ENCODE measurements at regions not wholly inside any gene's neighbourhood (a gene's known extent, or its start where the extent isn't known, plus 50 kb on each side); places are given as distances from the start of the nearest gene placed in this dataset.

DNA sequence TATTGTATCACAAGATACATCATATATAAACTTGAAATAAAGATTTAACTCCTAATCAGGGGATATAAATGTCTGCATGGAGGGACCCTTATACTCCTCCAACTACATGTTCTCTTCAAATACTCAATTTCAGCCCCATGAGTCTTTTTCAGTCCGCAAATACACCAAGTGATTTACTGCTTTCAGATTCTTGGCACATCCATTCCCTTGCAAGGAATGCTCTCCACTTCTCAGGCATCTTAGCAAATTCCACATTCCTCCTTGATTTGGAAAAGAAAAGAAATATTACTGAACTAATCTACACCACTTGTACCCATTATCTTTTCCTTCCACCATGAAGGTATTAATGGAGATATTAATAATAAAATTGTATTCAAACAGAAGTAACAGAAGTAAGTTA is 999.4 kb upstream of the GJE1 start:
- Histone ChIP-seq H3K4me3 (no peak overlapping the region), H3K36me3 (no peaks in the 10 kb centered on the region), H3K27me3 (no peaks in the 10 kb centered on the region), H3K4me1 (no peaks in the 10 kb centered on the region), H3K9me3 (no peaks in the 10 kb centered on the region), H3K27ac (no peak overlapping the region)
- TF ChIP-seq, protein P1, sequence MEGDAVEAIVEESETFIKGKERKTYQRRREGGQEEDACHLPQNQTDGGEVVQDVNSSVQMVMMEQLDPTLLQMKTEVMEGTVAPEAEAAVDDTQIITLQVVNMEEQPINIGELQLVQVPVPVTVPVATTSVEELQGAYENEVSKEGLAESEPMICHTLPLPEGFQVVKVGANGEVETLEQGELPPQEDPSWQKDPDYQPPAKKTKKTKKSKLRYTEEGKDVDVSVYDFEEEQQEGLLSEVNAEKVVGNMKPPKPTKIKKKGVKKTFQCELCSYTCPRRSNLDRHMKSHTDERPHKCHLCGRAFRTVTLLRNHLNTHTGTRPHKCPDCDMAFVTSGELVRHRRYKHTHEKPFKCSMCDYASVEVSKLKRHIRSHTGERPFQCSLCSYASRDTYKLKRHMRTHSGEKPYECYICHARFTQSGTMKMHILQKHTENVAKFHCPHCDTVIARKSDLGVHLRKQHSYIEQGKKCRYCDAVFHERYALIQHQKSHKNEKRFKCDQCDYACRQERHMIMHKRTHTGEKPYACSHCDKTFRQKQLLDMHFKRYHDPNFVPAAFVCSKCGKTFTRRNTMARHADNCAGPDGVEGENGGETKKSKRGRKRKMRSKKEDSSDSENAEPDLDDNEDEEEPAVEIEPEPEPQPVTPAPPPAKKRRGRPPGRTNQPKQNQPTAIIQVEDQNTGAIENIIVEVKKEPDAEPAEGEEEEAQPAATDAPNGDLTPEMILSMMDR (IDR thresholded peaks at IDR 0.05) = no peak
- no peak for DNase-seq (ENCODE audit: low spot score)

DNA sequence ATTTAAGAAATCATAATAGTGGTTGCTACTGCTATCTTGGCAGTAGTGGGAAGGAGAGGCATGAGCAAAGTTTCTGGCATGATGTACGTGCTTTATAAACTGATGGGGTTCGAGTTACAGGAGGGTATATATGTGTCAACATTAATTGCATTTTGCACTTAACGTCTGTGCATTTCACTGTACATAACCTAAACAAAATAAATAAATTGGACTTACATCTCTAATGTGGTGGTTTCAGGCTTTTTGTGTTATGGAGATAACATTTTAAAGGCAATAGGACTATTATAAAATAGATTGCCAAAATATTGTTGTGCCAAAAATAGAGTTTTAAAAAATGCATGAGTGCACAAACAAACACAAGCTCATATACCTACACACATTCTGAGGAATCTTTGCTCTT is 1001.1 kb upstream of the GJE1 start:
- H3K36me3 ChIP-seq = no peaks in the 10 kb centered on the region
- H3K27ac ChIP-seq = no peak overlapping the region
- DNase-seq (ENCODE audit: low spot score) = no peak
- no peaks in the 10 kb centered on the region for H3K4me1 ChIP-seq
- no peaks in the 10 kb centered on the region for H3K27me3 ChIP-seq
- H3K9me3 ChIP-seq = no peaks in the 10 kb centered on the region
- no peak overlapping the region for H3K4me3 ChIP-seq
- TF ChIP-seq, protein P1 (IDR thresholded peaks at IDR 0.05) = no peak

DNA sequence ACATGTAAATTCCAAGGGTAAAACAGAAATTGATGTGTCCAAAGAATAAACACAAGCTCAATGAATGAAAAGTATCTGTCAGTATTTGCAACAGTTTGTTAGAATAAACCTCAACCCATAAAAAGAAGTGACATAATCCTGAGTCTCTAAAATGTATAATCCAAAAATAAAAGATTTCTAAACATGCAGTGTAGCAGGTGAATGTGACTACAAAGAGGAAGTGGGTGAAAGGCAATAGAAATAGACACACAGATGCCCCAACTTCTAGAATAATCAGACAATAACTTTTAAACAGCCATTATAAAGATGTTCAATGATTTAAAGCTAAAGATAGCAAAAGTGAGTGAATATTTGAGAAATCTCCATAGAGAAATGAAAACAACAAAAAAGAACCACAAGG is 1009.2 kb upstream of the GJE1 start:
- Histone ChIP-seq H3K27ac (no peak overlapping the region), H3K4me1 (no peaks in the 10 kb centered on the region), H3K36me3 (no peaks in the 10 kb centered on the region), H3K4me3 (no peak overlapping the region), H3K27me3 (no peaks in the 10 kb centered on the region), H3K9me3 (no peaks in the 10 kb centered on the region)
- DNase-seq (ENCODE audit: low spot score) = no peak
- TF ChIP-seq, protein P1 (IDR thresholded peaks at IDR 0.05) = no peak

DNA sequence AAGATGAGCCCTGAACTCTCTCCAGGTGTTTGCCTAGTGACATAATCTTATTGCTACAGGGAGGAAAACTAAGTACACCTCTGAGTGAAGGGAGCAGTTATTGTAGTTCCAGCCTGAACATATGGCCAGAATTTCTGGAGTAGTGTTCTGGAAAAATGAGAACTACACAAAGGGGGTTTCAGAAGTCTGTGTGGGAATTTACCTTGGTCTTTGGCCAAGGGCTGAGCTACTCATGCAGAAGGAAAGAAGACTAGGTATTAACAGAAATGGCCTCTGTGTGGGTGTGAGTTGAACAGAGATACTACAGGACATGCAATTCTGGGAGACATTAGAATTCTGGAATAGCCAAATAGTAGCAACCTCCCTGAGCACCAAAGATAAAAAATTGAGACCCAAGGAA is 1009.7 kb upstream of the GJE1 start:
- no peak for DNase-seq (ENCODE audit: low spot score)
- no peak overlapping the region for H3K4me3 ChIP-seq
- no peaks in the 10 kb centered on the region for H3K27me3 ChIP-seq
- H3K27ac ChIP-seq = no peak overlapping the region
- TF ChIP-seq, protein P1 (IDR thresholded peaks at IDR 0.05) = no peak
- H3K36me3 ChIP-seq = no peaks in the 10 kb centered on the region
- H3K4me1 ChIP-seq = no peaks in the 10 kb centered on the region
- no peaks in the 10 kb centered on the region for H3K9me3 ChIP-seq

DNA sequence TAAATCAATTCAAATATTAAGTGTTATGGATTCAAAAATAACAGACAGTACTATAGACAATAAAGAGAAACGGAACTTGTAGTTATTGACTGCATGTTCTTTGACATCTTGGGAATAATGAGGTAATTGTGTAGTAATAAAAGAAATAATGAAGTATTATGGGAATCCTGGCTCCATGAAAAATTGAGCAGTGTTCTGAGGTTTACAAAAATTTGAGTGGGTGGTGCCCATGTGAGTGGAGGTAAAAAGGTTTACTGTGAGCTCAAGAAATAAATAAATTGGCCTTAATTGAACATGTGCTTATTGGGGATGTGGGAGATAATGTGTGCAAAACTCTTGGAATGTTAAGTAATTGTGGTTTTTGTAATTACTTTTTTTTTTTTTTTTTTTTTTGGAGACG is 1013.7 kb upstream of the GJE1 start:
- Histone ChIP-seq H3K27ac (no peak overlapping the region), H3K4me1 (no peaks in the 10 kb centered on the region), H3K9me3 (no peaks in the 10 kb centered on the region), H3K4me3 (no peak overlapping the region), H3K36me3 (no peaks in the 10 kb centered on the region), H3K27me3 (no peaks in the 10 kb centered on the region)
- DNase-seq (ENCODE audit: low spot score) = no peak
- TF ChIP-seq, protein P1 (IDR thresholded peaks at IDR 0.05) = no peak

DNA sequence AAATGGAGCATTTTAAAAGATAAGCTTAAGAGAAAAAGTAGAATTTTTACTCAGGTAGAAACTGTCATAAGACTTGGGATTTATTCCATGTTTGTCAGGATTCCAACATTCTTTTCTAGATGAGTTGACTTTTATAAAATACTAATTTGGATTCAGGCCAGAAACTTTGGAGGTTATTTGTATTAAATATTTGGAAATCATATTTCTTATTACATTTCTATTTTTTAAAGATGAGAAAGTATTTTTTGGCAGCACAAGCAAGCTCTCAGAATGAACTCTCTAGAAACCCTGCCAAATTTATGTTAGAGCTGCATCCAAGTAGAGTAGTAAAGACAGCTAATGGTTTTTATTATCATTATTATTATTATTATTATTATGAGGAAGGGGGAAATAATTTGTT is 1014.9 kb upstream of the GJE1 start:
- Histone ChIP-seq H3K4me1 (no peaks in the 10 kb centered on the region), H3K4me3 (no peak overlapping the region), H3K36me3 (no peaks in the 10 kb centered on the region), H3K9me3 (no peaks in the 10 kb centered on the region), H3K27me3 (no peaks in the 10 kb centered on the region), H3K27ac (no peak overlapping the region)
- DNase-seq (ENCODE audit: low spot score) = no peak
- TF ChIP-seq, protein P1 (IDR thresholded peaks at IDR 0.05) = no peak

Measured in right atrium auricular region (tissue), 2 donors.